Glomerular visceral epithelial cell (primary cell): ENCODE measurements at regions not wholly inside any gene's neighbourhood (a gene's known extent, or its start where the extent isn't known, plus 50 kb on each side); places are given as distances from the start of the nearest gene placed in this dataset.

ENCODE experiments used
- DNase-seq: peaks from one replicate; pipeline ENCODE4 v3.0.0-alpha.2; 2016; ENCODE audit errors: extremely low spot score

DNA sequence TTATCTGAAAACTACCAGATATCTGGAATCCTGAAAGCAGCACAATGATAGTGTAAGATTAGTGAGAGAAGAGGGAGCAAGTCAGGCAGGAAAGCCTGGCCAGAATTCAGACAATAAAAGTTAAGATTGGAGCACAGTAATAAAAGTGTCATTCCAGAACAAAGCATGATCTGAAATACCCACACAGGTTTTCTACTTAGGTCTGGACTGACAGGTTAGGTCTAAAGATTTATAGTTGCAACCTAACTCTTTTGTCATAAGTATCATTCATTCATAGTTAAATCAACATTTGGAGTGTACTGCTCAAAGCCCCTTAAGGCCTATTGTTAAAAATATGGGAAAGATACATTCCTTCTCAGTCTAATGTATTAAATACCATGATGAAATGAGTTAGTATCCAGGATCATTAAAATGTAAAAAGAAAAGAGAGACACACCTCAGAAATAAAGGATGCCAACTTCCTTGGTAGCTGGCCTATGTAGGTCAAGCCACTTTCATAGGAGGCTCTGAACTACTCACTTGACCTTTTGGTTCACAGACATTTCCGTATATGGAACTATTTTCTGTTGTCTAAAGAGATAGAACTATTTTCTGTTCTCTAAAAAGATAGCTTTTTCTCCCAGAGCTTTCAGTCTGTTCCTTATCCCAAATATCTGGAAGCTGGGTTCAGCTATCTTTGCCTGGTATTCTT lies 105.2 kb downstream of the FAS start:
- no peak for DNase-seq

DNA sequence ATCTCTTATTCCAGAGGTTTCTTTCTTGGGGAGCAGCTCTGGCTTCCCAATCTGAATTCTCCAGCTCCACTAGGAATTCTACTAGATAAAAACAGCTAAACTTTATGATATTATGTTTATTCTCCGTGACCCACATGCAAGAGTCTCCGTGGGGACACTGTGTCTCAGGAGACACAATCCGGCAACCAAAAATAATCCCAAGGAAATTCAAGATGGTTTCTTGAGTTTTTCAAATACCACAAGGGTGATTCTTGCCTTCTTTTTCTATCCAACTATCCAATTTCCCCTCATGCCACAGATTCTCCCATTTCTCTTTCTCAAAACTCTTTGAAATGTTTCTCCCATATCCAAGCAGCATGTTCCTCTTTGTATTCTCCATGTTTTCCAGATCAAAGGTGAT lies 103.1 kb downstream of the FAS start:
- DNase-seq, result no peak

DNA sequence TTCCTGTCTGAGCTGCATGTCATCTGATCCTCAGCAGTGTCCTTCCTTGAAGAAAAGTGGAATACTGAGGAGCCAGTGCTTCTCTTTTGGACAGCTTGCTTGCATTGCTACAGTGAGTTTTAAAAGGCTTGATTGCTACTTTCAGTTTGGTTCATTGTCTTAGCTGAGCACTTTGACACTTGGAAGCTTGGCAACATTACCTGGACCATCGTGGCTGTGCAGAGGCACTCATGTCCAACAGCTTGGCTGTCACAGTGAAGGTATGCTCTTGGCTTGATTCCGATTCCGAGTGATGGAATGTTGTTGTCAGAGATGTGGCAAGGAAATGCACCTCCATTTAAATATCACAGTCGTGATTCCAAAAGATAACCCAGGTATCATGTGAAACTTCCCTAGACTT lies 102.4 kb downstream of the FAS start:
- DNase-seq, result no peak

DNA sequence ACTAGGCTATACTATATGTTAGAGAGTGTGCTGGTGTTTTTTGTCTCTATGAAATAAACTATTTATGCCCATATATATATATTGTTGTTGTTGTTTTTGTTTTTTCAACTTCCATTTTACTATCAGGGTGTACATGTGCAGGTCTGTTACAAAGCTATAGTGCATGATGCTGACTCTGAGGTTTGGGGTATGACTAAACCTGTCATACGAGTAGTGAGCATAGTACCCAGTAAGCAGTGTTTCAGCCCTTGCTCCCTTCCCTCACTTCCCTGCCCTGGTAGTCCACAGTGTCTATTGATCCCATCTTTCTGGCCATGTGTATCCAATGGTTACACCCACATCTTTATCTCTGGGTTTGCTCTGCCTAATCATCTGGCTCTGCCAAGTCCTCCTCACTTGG lies 101.8 kb downstream of the FAS start:
- DNase-seq, result no peak

DNA sequence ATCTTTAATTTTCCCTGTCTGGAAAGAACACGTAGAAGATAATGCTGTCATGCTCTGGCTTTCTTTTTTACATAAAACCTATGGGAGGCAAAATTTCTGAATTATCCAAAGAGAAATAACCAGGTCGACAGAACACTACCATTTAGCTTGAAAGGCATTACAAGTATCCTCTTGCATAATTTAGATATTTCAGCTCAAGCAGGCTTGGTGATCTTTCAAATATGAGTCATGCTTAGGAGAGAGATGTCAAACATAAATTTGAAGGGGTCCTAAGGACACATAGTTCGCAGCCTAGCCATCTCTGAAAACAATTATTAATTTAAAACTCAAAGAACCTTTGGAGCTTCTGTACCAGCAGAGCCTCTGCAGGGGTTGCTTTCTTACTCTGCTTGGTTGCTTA lies 100.9 kb downstream of the FAS start:
- DNase-seq, result no peak

DNA sequence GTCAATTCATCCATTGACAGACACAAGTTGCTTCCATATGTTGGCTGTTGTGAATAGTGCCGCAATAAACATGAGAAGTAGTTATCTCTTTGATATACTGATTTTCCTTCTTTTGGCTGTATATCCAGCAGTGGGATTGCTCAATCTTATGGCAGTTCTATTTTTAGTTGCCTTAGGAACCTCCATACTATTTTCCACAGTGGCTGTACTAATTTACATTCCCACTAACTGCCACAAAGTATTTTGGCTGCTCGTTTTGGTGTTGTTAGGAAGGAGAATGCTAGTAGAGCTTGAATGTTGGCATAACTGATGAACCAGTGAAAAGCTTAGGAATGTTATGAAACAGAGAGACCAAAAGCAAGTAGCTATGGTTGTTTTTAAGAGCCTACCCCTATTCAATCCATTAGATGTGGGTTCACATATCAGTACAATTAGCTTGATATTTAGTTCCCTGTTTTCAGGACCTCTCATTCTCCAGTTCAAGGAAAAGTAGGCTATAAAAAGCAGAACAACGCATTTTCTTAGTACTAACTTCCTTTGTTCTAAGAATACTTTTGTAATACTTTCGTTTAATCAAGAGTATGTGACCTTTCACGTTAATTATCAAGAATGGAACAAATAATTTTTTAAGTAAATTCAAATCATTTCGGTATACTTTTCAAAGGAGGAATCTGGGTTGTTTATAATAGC lies 100.3 kb downstream of the FAS start:
- no peak for DNase-seq

DNA sequence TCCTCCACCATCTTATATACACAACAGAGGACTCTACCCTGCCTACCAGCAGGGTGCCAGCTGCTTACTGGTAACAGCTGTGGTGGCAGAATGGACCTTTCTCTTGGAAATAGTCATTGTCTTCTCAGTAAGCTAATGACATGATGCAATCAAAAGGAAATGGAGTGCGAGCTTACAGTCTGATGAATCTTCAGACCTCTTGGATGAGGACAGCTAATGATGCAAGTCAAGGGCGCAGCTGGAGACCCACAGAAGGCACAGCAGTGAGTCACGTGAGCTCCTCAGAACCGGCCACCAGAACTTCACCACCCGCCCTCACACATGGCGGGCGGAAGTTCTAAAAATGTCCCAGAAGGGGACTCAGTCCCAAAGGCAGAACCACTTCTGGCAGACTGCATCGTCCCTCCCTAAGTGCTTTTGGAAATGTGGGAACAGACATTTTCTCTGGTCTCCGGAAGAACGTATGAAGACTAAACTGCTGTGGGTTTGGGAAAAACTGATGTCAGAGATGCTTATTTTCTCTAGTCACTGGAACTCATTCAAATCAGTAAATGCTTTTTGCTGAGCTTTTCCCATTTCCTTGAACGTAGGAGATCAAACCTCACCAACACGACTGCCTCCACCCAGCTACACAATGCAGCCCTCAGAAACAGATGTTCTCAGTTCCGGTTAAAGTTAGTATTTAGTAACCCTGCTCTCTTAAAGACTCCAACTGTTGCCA lies 96.4 kb downstream of the FAS start:
- DNase-seq, result peak; percentile 4

DNA sequence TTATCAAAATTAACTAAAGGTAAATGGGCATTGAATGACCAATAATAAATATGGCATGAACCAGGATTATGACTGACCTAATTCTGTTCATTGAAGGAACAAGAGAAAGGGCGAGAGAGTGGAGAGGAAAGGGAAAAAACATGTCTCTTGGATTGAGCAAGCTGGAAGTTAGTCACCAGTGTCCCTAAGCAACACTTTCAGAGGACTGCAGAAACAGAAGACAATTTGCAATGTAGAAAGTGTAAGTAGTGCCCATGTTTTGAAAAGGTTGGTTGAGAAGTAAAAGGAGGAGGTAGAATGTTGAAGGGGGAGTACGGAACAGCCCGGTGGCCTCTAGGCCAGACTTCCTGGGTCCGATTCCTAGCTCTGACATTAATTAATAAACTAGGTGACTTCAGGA lies 94.6 kb downstream of the FAS start:
- no peak for DNase-seq

DNA sequence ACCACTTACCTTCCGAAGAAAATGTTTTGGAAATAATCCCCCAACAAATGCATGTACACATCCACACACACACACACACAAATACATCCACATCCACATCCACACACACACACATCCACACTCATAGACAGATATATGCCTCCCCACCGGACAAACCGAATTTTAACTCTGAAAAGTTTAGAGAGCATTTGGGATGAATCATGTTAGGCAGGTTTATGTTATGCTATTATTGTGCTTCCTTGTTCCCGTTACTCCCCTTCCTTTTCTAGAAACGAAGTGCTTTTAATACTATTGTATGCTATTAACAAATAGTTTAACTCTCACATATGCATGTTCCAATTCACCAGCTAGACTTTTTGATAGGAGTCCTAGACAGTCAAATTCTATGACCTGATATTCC lies 91.5 kb downstream of the FAS start:
- DNase-seq, result no peak

DNA sequence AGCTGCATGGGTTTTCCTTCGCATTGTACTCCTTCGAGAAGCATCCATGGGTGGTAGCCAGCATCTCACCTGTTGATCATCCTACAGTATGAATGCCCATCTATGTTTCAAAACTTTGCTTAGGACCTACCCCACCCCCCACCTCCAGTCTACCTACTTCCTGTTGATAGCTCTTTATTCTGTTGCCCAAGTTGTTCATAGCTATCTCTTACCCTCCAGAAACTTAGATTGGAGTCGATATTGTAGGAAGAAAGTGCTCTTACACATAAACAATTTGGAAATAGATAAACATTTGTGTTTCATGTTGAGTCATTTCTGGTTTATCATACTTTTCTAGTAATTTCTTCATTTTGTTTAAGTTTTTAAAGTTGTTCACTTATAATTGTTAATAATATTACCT lies 90.1 kb downstream of the FAS start:
- DNase-seq, result no peak

DNA sequence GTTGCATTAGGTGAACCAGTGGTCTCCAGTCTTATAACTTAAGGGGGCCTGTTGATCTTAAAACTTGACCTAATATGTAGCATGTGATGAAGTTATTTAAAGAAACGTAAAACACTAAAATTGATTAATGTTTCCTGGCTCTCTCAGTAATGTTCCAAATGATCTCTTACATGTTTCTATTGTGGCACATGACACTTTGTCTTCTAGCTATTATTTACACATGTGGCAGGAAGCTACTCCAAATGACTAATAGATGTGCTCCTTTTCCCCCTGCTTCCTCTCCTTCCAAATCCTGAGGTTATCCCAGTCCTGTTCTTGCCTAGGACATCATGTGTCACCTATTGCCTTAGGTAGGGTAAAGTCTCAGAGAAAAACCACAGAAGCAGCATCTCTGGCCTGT lies 89.4 kb downstream of the FAS start:
- no peak for DNase-seq

DNA sequence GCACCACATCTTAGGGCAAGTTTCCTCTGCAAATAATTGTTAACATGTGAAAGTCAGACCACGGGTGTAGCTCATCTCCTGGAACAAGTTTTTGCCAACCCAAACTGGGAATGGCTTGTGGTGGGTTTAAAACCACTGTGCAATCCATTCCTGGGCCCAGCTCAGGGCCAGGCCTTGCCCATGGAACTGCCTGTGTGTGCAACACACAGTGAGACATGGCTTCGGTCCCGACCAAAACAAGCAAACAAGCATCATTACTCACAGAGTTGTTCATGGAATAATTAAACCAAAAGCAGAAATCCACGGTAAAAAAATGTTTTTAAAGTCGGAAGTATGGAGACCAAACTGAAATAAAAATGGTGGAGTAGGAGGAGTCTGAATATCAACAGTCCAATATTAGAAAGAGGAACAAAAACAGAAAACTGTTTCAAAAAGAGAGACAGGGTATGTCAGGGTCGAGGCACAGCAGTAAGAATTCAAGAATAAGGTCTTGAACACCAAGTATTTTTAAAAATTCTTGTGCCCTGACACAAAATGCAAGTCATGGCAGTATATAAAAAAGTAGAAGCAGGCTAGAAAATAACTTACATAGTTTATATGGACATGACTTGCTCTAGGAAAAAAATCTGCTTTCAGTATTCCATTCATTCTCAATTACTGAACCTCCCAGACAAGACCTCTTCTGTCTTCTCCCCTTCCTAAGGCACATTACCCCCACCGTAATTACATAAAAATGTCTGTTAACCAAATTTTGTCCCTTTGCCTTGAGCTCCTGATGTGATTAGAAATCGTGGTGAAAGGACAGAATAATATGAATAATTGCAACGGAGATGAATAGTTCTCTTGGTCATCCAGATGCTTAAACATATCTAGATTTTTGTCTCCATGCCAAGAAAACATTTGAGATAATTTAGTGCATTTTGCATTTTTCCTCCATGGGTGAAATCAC lies 88.4 kb downstream of the FAS start:
- DNase-seq, result no peak

DNA sequence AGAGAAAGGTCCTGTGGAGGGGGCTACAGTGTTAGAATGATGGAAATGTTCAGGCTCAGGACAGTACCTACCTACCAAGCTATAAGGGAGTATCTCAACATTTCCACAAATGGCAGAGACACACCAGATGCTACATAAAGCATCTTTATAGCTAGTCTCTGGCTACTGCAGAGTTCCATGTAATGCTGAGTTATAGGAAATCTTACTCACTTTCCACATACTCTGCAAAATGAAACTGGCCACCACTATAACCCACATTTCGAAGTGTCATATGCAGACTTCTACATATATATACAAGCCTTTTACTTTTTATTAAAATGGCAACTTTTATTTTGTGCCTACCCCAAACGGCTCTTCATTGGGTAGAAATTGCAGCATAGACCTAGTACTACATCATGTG lies 85.5 kb downstream of the FAS start:
- DNase-seq, result no peak

DNA sequence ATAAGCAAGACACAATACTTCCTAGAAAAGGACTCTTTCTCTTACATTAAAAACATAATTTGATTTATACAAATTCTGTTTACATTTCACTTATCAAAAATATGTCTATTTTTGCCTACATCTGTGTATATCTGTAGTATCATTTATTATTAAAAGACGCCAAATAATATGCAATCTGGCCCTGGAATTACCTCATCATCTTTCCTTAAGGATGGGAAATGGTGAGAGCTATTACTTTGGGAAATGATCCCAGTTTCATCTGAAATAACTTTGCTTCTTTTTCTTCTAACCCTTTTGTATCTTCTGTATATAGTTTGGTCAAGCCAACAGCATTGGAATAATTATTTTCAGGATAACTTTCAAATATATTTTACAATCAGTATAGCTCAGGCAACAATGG lies 85.0 kb downstream of the FAS start:
- DNase-seq, result no peak

DNA sequence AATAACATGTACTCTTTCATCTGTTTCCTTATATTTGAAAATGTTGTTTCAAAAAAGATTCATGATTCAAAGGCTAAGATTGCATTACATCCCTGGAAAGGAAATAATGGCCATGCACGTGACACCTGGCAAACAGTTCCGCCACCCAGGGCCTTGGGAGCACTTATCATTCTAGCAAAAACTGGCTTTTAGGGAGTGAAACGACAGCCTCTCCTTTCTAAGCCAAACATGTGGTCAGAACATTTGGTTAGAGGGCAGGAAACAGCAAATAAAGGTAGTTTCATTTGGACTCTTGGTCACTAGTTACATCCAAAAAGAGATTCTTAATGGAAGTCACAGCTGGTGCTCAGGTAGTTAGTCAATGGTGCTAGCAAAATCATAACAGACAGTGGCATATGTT lies 83.5 kb downstream of the FAS start:
- DNase-seq, result no peak

DNA sequence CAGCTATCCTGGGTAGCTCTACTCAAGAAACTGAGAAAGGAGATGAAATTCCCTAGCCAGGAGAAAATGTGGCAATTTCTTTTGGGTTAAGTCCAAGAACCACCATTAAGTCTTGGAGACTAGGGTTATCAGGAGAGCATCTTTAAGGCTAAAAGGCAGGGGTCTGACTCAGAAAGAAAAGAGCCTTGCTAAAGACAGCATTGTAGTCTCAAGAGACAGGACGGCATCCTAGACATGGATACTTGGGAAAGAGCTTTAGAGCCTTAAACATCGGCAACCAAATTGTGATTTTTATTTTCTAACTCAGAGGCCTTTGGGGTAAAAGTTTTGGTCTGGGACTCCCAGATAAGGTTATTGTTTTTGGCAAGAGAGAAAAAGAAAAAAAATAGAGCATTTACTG lies 83.1 kb downstream of the FAS start:
- DNase-seq, result no peak

DNA sequence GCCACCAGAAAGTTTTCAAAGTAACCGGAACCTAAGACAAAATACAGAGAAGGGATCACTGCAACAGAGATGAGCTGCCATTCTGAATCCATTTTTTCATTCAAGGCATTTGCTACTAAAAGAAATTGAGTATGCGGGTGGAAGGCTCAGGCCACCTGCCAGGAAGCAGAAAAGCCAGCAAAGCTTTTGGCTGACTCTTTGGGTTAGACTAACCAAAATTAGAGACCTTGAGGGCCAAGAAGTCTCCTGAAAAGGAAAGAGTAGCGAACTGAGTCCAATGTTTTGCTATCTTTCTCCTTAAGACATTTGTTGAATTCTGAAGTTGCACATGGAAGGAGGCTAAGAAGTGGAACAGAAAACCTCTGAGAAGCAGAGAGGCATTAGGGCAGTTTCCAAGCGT lies 79.0 kb downstream of the FAS start:
- DNase-seq, result no peak
